ENCODE measurements at regions not wholly inside any gene's neighbourhood (a gene's known extent, or its start where the extent isn't known, plus 50 kb on each side); places are given as distances from the start of the nearest gene placed in this dataset.

DNA sequence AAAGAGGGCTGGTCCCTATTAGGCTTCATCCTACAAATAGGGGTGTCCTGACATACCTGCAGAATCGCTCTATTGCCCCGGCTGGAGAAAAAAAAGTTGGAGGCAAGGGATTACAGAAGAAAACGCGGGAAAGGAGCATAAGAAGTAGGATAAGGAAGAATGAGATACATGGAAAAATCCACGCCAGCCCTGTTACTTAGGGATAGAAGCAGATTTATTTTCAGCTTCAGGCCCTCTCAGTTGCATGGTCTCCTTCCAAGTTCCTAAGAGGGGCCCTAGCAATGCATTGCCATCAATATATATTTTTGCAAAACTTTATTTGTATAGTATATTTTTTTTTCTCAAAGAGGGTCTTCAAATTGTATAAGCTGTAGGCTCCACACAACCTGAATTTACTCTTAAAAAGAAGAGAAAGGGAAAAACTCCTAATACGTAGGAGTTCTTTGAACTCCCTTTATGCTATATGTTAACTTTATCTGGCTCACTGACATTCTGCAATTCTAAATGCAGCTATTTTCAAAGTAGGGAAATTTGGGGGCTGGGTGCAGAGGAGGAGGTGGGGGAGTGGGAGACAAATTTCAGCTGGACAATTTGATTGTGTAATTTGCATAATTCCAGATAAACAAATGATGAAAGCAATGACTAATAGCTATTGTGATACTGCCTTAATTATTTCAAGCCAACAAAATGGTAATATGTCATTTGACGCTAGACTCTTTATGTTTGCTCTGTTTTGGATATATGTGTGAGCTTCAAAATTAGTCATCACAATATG lies 137.7 kb upstream of the TRHDE start:
- TF ChIP-seq, protein P1, sequence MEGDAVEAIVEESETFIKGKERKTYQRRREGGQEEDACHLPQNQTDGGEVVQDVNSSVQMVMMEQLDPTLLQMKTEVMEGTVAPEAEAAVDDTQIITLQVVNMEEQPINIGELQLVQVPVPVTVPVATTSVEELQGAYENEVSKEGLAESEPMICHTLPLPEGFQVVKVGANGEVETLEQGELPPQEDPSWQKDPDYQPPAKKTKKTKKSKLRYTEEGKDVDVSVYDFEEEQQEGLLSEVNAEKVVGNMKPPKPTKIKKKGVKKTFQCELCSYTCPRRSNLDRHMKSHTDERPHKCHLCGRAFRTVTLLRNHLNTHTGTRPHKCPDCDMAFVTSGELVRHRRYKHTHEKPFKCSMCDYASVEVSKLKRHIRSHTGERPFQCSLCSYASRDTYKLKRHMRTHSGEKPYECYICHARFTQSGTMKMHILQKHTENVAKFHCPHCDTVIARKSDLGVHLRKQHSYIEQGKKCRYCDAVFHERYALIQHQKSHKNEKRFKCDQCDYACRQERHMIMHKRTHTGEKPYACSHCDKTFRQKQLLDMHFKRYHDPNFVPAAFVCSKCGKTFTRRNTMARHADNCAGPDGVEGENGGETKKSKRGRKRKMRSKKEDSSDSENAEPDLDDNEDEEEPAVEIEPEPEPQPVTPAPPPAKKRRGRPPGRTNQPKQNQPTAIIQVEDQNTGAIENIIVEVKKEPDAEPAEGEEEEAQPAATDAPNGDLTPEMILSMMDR (conservative IDR thresholded peaks at IDR 0.05; ENCODE audit: low read depth in 2 of 2): no peak
- TF ChIP-seq REST (IDR thresholded peaks at IDR 0.05; ENCODE audit: unreplicated experiment): no peak
- TF ChIP-seq NANOG (IDR thresholded peaks at IDR 0.05; ENCODE audit: borderline replicate concordance): no peak
- TF ChIP-seq POLR2AphosphoS5 (IDR thresholded peaks at IDR 0.05; ENCODE audit: low read depth): no peak
- no peak for TF ChIP-seq EZH2 (IDR thresholded peaks at IDR 0.05; ENCODE audit: low read depth, unreplicated experiment)
- no peak for TF ChIP-seq CREB1 (CRISPR knock-in tag; IDR thresholded peaks at IDR 0.05; ENCODE audit: low read depth)
- no peak for TF ChIP-seq EZH2phosphoT487 (IDR thresholded peaks at IDR 0.05; ENCODE audit: unreplicated experiment)
- TF ChIP-seq ZNF331 (CRISPR knock-in tag; IDR thresholded peaks at IDR 0.05; ENCODE audit: low read depth): no peak
- TF ChIP-seq ZNF462 (CRISPR knock-in tag; IDR thresholded peaks at IDR 0.05): no peak
- TF ChIP-seq, protein P2, sequence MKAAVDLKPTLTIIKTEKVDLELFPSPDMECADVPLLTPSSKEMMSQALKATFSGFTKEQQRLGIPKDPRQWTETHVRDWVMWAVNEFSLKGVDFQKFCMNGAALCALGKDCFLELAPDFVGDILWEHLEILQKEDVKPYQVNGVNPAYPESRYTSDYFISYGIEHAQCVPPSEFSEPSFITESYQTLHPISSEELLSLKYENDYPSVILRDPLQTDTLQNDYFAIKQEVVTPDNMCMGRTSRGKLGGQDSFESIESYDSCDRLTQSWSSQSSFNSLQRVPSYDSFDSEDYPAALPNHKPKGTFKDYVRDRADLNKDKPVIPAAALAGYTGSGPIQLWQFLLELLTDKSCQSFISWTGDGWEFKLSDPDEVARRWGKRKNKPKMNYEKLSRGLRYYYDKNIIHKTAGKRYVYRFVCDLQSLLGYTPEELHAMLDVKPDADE (IDR thresholded peaks at IDR 0.05): no peak

All from GM23338 (cell line).